ENCODE measurements at regions not wholly inside any gene's neighbourhood (a gene's known extent, or its start where the extent isn't known, plus 50 kb on each side); places are given as distances from the start of the nearest gene placed in this dataset.

GRCh38 chr7:156223935-156224832 lies 411.9 kb upstream of the SHH start:
- DNase-seq (ENCODE audit: low read depth) = no peak

GRCh38 chr7:156222611-156223010 lies 410.3 kb upstream of the SHH start:
- DNase-seq (ENCODE audit: low read depth) = no peak

GRCh38 chr7:156222151-156222550 lies 409.9 kb upstream of the SHH start:
- no peak for DNase-seq (ENCODE audit: low read depth)

- DNase-seq (ENCODE audit: low read depth) = no peak
Measured at GRCh38 chr7:156220701-156221100, 408.4 kb upstream of the SHH start.

GRCh38 chr7:156220078-156220605 lies 407.9 kb upstream of the SHH start:
- no peak for DNase-seq (ENCODE audit: low read depth)

- DNase-seq (ENCODE audit: low read depth) = no peak
Measured at GRCh38 chr7:156219307-156220077, 407.2 kb upstream of the SHH start.

- no peak for DNase-seq (ENCODE audit: low read depth)
Measured at GRCh38 chr7:156218544-156219306, 406.5 kb upstream of the SHH start.

GRCh38 chr7:156217803-156218202 lies 405.5 kb upstream of the SHH start:
- DNase-seq (ENCODE audit: low read depth) = no peak

GRCh38 chr7:156209087-156209486 lies 396.8 kb upstream of the SHH start:
- DNase-seq (ENCODE audit: low read depth) = no peak

- no peak for DNase-seq (ENCODE audit: low read depth)
Measured at GRCh38 chr7:156207306-156207705, 395.0 kb upstream of the SHH start.

GRCh38 chr7:156206174-156206573 lies 393.9 kb upstream of the SHH start:
- no peak for DNase-seq (ENCODE audit: low read depth)

- no peak for DNase-seq (ENCODE audit: low read depth)
Measured at GRCh38 chr7:156204820-156205219, 392.6 kb upstream of the SHH start.

GRCh38 chr7:156203923-156204322 lies 391.7 kb upstream of the SHH start:
- DNase-seq (ENCODE audit: low read depth) = no peak

- DNase-seq (ENCODE audit: low read depth) = no peak
Measured at GRCh38 chr7:156198277-156198676, 386.0 kb upstream of the SHH start.

GRCh38 chr7:156196649-156197048 lies 384.4 kb upstream of the SHH start:
- no peak for DNase-seq (ENCODE audit: low read depth)

GRCh38 chr7:156195276-156195675 lies 383.0 kb upstream of the SHH start:
- no peak for DNase-seq (ENCODE audit: low read depth)

GRCh38 chr7:156194813-156195212 lies 382.6 kb upstream of the SHH start:
- DNase-seq (ENCODE audit: low read depth) = no peak

- no peak for DNase-seq (ENCODE audit: low read depth)
Measured at GRCh38 chr7:156192921-156193320, 380.7 kb upstream of the SHH start.

- DNase-seq (ENCODE audit: low read depth) = no peak
Measured at GRCh38 chr7:156191090-156191489, 378.8 kb upstream of the SHH start.

- no peak for DNase-seq (ENCODE audit: low read depth)
Measured at GRCh38 chr7:156185076-156185475, 372.8 kb upstream of the SHH start.

GRCh38 chr7:156184164-156184563 lies 371.9 kb upstream of the SHH start:
- no peak for DNase-seq (ENCODE audit: low read depth)

Measured in non-pigmented ciliary epithelial cell (primary cell).